ENCODE measurements at regions not wholly inside any gene's neighbourhood (a gene's known extent, or its start where the extent isn't known, plus 50 kb on each side); places are given as distances from the start of the nearest gene placed in this dataset.
A peak's percentile ranks its signal among the peaks of the same experiment; 100 is the strongest.

GRCh38 chr11:19321351-19321750 lies 80.6 kb upstream of the E2F8 start:
- DNase-seq = no peak

GRCh38 chr11:19320827-19321226 lies 80.1 kb upstream of the E2F8 start:
- DNase-seq = no peak

GRCh38 chr11:19316434-19316833 lies 75.7 kb upstream of the E2F8 start:
- no peak for DNase-seq

GRCh38 chr11:19315511-19315910 lies 74.8 kb upstream of the E2F8 start:
- no peak for DNase-seq

- no peak for DNase-seq
Measured at GRCh38 chr11:19313140-19313539, 72.4 kb upstream of the E2F8 start.

GRCh38 chr11:19311308-19312030 lies 70.7 kb upstream of the E2F8 start:
- peak; percentile 38 to 45 for DNase-seq

GRCh38 chr11:19307498-19307897 lies 66.8 kb upstream of the E2F8 start:
- DNase-seq = no peak

GRCh38 chr11:19306179-19306944 lies 65.6 kb upstream of the E2F8 start:
- no peak for DNase-seq

- no peak for DNase-seq
Measured at GRCh38 chr11:19301361-19301760, 60.6 kb upstream of the E2F8 start.

GRCh38 chr11:19294444-19294843 lies 53.7 kb upstream of the E2F8 start:
- no peak for DNase-seq

- DNase-seq = no peak
Measured at GRCh38 chr11:19291064-19291463, 50.3 kb upstream of the E2F8 start.
